ENCODE measurements at regions not wholly inside any gene's neighbourhood (a gene's known extent, or its start where the extent isn't known, plus 50 kb on each side); places are given as distances from the start of the nearest gene placed in this dataset.

DNA sequence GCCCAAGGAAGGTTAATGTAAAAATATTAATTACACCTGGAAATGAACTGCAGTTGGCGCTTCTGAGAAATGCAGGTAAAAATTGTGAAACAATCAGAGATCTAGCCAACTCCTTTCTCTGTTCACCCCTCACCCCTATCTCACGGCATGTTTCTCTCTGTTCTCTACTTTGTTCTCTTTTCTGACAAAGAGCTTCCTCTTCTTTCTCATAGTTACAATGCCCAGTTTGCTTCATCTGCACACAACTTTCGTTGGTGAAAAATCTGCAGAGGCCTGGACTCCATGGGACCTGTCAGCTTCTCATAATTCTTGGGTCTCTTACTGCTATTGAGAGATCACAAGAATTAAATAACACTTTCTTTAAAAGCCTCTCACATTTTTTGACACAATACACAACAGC lies 212.9 kb upstream of the LRRN1 start:
- TF ChIP-seq, protein P1, sequence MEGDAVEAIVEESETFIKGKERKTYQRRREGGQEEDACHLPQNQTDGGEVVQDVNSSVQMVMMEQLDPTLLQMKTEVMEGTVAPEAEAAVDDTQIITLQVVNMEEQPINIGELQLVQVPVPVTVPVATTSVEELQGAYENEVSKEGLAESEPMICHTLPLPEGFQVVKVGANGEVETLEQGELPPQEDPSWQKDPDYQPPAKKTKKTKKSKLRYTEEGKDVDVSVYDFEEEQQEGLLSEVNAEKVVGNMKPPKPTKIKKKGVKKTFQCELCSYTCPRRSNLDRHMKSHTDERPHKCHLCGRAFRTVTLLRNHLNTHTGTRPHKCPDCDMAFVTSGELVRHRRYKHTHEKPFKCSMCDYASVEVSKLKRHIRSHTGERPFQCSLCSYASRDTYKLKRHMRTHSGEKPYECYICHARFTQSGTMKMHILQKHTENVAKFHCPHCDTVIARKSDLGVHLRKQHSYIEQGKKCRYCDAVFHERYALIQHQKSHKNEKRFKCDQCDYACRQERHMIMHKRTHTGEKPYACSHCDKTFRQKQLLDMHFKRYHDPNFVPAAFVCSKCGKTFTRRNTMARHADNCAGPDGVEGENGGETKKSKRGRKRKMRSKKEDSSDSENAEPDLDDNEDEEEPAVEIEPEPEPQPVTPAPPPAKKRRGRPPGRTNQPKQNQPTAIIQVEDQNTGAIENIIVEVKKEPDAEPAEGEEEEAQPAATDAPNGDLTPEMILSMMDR (IDR thresholded peaks at IDR 0.05): no peak
- TF ChIP-seq POLR2A (IDR thresholded peaks at IDR 0.05): no peak
- no peak for TF ChIP-seq EP300 (IDR thresholded peaks at IDR 0.05; ENCODE audit: low read depth)
- TF ChIP-seq POLR2AphosphoS5 (IDR thresholded peaks at IDR 0.05): no peak

Measured in transverse colon (tissue), 4 donors.